OCI-LY1 (cell line): ENCODE measurements at regions not wholly inside any gene's neighbourhood (a gene's known extent, or its start where the extent isn't known, plus 50 kb on each side); places are given as distances from the start of the nearest gene placed in this dataset.
A peak's percentile ranks its signal among the peaks of the same experiment; 100 is the strongest.

ENCODE experiments used
- H2AFZ ChIP-seq: fragments of 200-600 bp; sonication (generic), shearing (Covaris generic); 2 replicates; pipeline ENCODE4 v1.6.0; 2014; ENCODE audit warnings: antibody characterized with exemption, mild to moderate bottlenecking, low read length
- H3F3A ChIP-seq: fragments of 200-600 bp; sonication (generic), shearing (Covaris generic); 2 replicates; pipeline ENCODE4 v1.6.0; 2014; ENCODE audit warnings: mild to moderate bottlenecking, antibody characterized with exemption, low read length, moderate library complexity; ENCODE audit not compliant: insufficient read depth
- H3K27ac ChIP-seq: fragments of 200-600 bp; sonication (generic); 2 replicates; pipeline ENCODE4 v1.5.1; 2014; ENCODE audit warnings: low read length, mixed run types, mild to moderate bottlenecking, low read depth; ENCODE audit not compliant: poor library complexity, severe bottlenecking
- H3K27me3 ChIP-seq: fragments of 200-600 bp; sonication (generic); 2 replicates; pipeline ENCODE4 v1.6.0; 2014; ENCODE audit warnings: antibody characterized with exemption, mild to moderate bottlenecking, low read length, moderate library complexity; ENCODE audit not compliant: insufficient read depth
- H3K36me3 ChIP-seq: fragments of 200-600 bp; sonication (generic); 2 replicates; pipeline ENCODE4 v1.6.1; 2014; ENCODE audit warnings: mild to moderate bottlenecking, antibody characterized with exemption, low read length, moderate library complexity, mixed read lengths; ENCODE audit not compliant: insufficient read depth
- H3K4me1 ChIP-seq: fragments of 200-600 bp; sonication (generic); 2 replicates; pipeline ENCODE4 v1.5.1; 2014; ENCODE audit warnings: mild to moderate bottlenecking, low read length, moderate library complexity; ENCODE audit not compliant: insufficient read depth, severe bottlenecking
- H3K4me2 ChIP-seq: fragments of 200-600 bp; sonication (generic), shearing (Covaris generic); 2 replicates; pipeline ENCODE4 v1.6.1; 2014; ENCODE audit warnings: low read length
- H3K4me3 ChIP-seq: fragments of 200-600 bp; sonication (generic); 2 replicates; pipeline ENCODE4 v1.5.1; 2014; ENCODE audit warnings: low read length, low read depth, mild to moderate bottlenecking, mixed read lengths; ENCODE audit not compliant: poor library complexity, severe bottlenecking
- H3K79me2 ChIP-seq: fragments of 200-600 bp; shearing (Covaris generic); 2 replicates; pipeline ENCODE4 v1.6.1; 2016; ENCODE audit warnings: mixed run types, low read length, mixed read lengths; ENCODE audit not compliant: insufficient read depth
- H3K9ac ChIP-seq: fragments of 200-600 bp; sonication (generic), shearing (Covaris generic); 2 replicates; pipeline ENCODE4 v1.6.1; 2014; ENCODE audit warnings: mild to moderate bottlenecking, low read length, mixed read lengths
- H3K9me2 ChIP-seq: fragments of 200-600 bp; sonication (generic), shearing (Covaris generic); 2 replicates; pipeline ENCODE4 v1.6.1; 2014; ENCODE audit warnings: low read depth, mild to moderate bottlenecking, low read length, mixed read lengths
- H3K9me3 ChIP-seq: fragments of 200-600 bp; shearing (Covaris generic); 2 replicates; pipeline ENCODE4 v1.6.1; 2014; ENCODE audit warnings: low read length, mixed read lengths
- H4K20me1 ChIP-seq: fragments of 200-600 bp; sonication (generic), shearing (Covaris generic); 2 replicates; pipeline ENCODE4 v1.6.0; 2016; ENCODE audit warnings: mild to moderate bottlenecking, low read length; ENCODE audit not compliant: insufficient read depth
- CTCF ChIP-seq: fragments of 200-600 bp; sonication (generic), shearing (Covaris generic); IDR thresholded peaks from 2 replicates; pipeline ENCODE4 v1.5.1; 2017; ENCODE audit warnings: mild to moderate bottlenecking, antibody characterized with exemption, low read length, moderate library complexity, mixed read lengths
- EZH2 ChIP-seq: fragments of 200-600 bp; sonication (generic), shearing (Covaris generic); IDR thresholded peaks from 2 replicates; pipeline ENCODE4 v1.8.0; 2017; ENCODE audit warnings: borderline replicate concordance, mixed run types, mild to moderate bottlenecking, antibody characterized with exemption, low read length, moderate library complexity, mixed read lengths

DNA sequence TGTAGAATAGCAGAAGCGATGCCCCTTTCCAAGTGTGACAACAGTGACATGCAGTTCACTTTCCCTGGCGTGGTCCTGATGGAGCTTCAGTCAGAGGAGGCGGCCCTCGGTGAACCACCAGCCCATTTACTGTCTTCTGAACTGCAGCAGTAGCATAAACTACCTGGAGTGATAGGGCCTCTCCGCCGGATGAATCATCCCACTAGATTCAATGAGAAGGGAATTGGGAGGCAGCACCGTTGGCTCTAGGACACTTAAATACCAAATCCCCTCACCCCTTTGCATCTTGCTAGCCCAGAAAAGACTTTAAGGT is 112.8 kb upstream of the GPR12 start:
- no peak overlapping the region for H3K4me3 ChIP-seq
- no peaks in the 10 kb centered on the region for H3K79me2 ChIP-seq
- H4K20me1 ChIP-seq, result no peaks in the 10 kb centered on the region
- no peaks in the 10 kb centered on the region for H3K4me1 ChIP-seq
- H3F3A ChIP-seq, result no peaks in the 10 kb centered on the region
- H3K9me3 ChIP-seq, result no peaks in the 10 kb centered on the region
- no peak overlapping the region for H3K9ac ChIP-seq
- no peaks in the 10 kb centered on the region for H3K27me3 ChIP-seq
- H3K27ac ChIP-seq, result no peak overlapping the region
- H3K4me2 ChIP-seq, result no peak overlapping the region
- TF ChIP-seq EZH2 (no peak), CTCF (no peak)
- H3K36me3 ChIP-seq, result no peaks in the 10 kb centered on the region
- H2AFZ ChIP-seq, result no peak overlapping the region
- no peaks in the 10 kb centered on the region for H3K9me2 ChIP-seq

GRCh38 chr13:26872525-26873385 is 112.2 kb upstream of the GPR12 start:
- H2AFZ ChIP-seq, result no peak overlapping the region
- TF ChIP-seq CTCF (peak; percentile 88), EZH2 (no peak)

GRCh38 chr13:26867451-26868091 is 107.0 kb upstream of the GPR12 start:
- Histone ChIP-seq H3F3A (no peaks in the 10 kb centered on the region), H3K27me3 (no peaks in the 10 kb centered on the region), H2AFZ (no peak overlapping the region), H3K9ac (no peak overlapping the region), H3K4me3 (no peak overlapping the region), H3K9me3 (no peaks in the 10 kb centered on the region), H3K4me2 (no peak overlapping the region), H4K20me1 (no peaks in the 10 kb centered on the region), H3K9me2 (no peaks in the 10 kb centered on the region), H3K4me1 (no peaks in the 10 kb centered on the region), H3K79me2 (no peaks in the 10 kb centered on the region), H3K36me3 (no peaks in the 10 kb centered on the region), H3K27ac (no peak overlapping the region)
- TF ChIP-seq CTCF (no peak), EZH2 (no peak)

More at GRCh38 chr13:26872525-26873385, 112.2 kb upstream of the GPR12 start:
- H3K4me2 ChIP-seq, result no peak overlapping the region
- no peaks in the 10 kb centered on the region for H3K9me3 ChIP-seq
- no peaks in the 10 kb centered on the region for H3K9me2 ChIP-seq
- no peak overlapping the region for H3K9ac ChIP-seq
- H3K27ac ChIP-seq, result no peak overlapping the region
- no peaks in the 10 kb centered on the region for H3F3A ChIP-seq
- no peaks in the 10 kb centered on the region for H4K20me1 ChIP-seq
- H3K36me3 ChIP-seq, result no peaks in the 10 kb centered on the region
- no peaks in the 10 kb centered on the region for H3K27me3 ChIP-seq
- no peak overlapping the region for H3K4me3 ChIP-seq
- H3K4me1 ChIP-seq, result no peaks in the 10 kb centered on the region
- H3K79me2 ChIP-seq, result no peaks in the 10 kb centered on the region
